ENCODE measurements at regions not wholly inside any gene's neighbourhood (a gene's known extent, or its start where the extent isn't known, plus 50 kb on each side); places are given as distances from the start of the nearest gene placed in this dataset.

DNA sequence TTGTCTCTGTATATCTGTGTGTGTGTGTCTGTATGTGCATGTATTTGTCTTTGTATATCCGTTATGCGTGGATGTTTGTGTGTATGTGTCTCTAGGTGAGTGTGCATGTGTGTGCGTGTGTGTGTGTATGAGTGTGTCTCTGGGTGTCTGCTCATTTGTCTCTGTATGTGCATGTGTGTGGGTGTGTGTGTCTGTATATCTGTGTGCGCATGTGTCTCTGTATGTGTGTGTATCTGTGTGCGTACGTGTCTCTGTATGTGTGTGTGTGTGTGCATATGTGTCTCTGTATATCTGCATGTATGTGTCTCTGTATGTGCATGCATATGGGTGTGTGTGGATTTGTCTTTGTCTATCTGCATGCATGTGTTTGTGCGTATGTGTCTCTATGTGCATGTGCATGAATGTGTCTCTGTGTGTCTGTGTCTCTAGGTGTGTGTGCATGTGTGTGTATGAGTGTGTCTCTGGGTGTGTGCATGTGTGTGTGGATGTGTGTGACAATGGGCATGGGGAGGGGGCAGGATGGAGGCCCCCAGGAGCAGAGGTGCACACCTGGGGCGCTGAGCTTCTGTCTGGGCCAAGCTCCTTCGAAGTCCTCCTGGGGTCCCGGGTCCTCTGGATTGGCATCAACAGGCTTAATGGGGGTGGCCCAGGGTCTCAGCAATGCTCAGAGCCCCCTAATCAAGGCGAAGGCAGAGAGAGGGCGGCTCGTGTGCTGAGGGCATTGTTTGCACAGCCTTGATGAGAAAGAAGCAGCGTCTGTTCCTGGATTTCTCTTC lies 373.4 kb upstream of the IRX4 start:
- TF ChIP-seq POLR2A (IDR thresholded peaks at IDR 0.05) (no peak), CTCF (IDR thresholded peaks at IDR 0.05) (no peak)
